NCI-H526 (cell line): ENCODE measurements at regions not wholly inside any gene's neighbourhood (a gene's known extent, or its start where the extent isn't known, plus 50 kb on each side); places are given as distances from the start of the nearest gene placed in this dataset.

Source experiments
- DNase-seq, 2 experiments: peaks; one replicate each; lab custom pipeline; 2025; lab: John Stamatoyannopoulos, UW

GRCh38 chr2:188922191-188922590 is 52.0 kb upstream of the COL3A1 start:
- peak in 1 of 2 experiments; percentile 17 for DNase-seq
